GM12865 (cell line): ENCODE measurements at regions not wholly inside any gene's neighbourhood (a gene's known extent, or its start where the extent isn't known, plus 50 kb on each side); places are given as distances from the start of the nearest gene placed in this dataset.

ENCODE experiments used
- DNase-seq: peaks from one replicate; pipeline ENCODE4 v3.0.0; 2010; ENCODE audit warnings: low read depth
- H3K4me3 ChIP-seq: 2 replicates; pipeline ENCODE4 v1.5.1; 2011; ENCODE audit warnings: mild to moderate bottlenecking, low read depth, low read length, control low read depth
- CTCF ChIP-seq: IDR thresholded peaks from 2 replicates; pipeline ENCODE4 v1.5.1; 2011; ENCODE audit warnings: low read length, control low read depth, low read depth, inconsistent platforms; ENCODE audit not compliant: insufficient read depth; ENCODE audit errors: missing control alignments

- TF ChIP-seq CTCF: no peak
- no peak overlapping the region for H3K4me3 ChIP-seq
- no peak for DNase-seq
Measured at GRCh38 chr20:40572251-40572650, 116.8 kb downstream of the MAFB start.

GRCh38 chr20:40571639-40572038, 117.4 kb downstream of the MAFB start:
- H3K4me3 ChIP-seq: no peak overlapping the region
- DNase-seq: no peak
- no peak for TF ChIP-seq CTCF

GRCh38 chr20:40568200-40568599, 120.8 kb downstream of the MAFB start:
- TF ChIP-seq CTCF: no peak
- H3K4me3 ChIP-seq: no peak overlapping the region
- DNase-seq: no peak

- TF ChIP-seq CTCF: no peak
- no peak for DNase-seq
- H3K4me3 ChIP-seq: no peak overlapping the region
Measured at GRCh38 chr20:40565682-40566040, 123.4 kb downstream of the MAFB start.

GRCh38 chr20:40565001-40565681, 123.9 kb downstream of the MAFB start:
- DNase-seq: no peak
- no peak overlapping the region for H3K4me3 ChIP-seq
- no peak for TF ChIP-seq CTCF

GRCh38 chr20:40563296-40563950, 125.6 kb downstream of the MAFB start:
- H3K4me3 ChIP-seq: no peak overlapping the region
- DNase-seq: no peak
- TF ChIP-seq CTCF: no peak

- no peak for TF ChIP-seq CTCF
- DNase-seq: no peak
- H3K4me3 ChIP-seq: no peak overlapping the region
Measured at GRCh38 chr20:40562031-40562430, 127.0 kb downstream of the MAFB start.
